HepG2 (cell line): ENCODE measurements at regions not wholly inside any gene's neighbourhood (a gene's known extent, or its start where the extent isn't known, plus 50 kb on each side); places are given as distances from the start of the nearest gene placed in this dataset.

Experiments
- ARID4A ChIP-seq: sonication (generic); formaldehyde crosslinking; IDR thresholded peaks from 2 replicates; pipeline ENCODE4 v1.5.0; 2020; ENCODE audit warnings: mild to moderate bottlenecking, missing genetic modification reagents, borderline replicate concordance
- HOMEZ ChIP-seq: IDR thresholded peaks from 2 replicates; pipeline ENCODE4 v1.6.1; 2016; ENCODE audit warnings: low read depth
- HOXA3 ChIP-seq: sonication (generic); formaldehyde crosslinking; IDR thresholded peaks from 2 replicates; pipeline ENCODE4 v1.5.0; 2020; ENCODE audit warnings: missing genetic modification reagents
- MAF1 ChIP-seq: sonication (generic); formaldehyde crosslinking; IDR thresholded peaks from 2 replicates; pipeline ENCODE4 v1.5.0; 2020; ENCODE audit warnings: missing genetic modification reagents, borderline replicate concordance
- MAX ChIP-seq: IDR thresholded peaks from 2 replicates; pipeline ENCODE4 v1.6.1; 2012; ENCODE audit warnings: inconsistent platforms
- MBNL3 ChIP-seq: fragments of 250-450 bp; sonication (Bioruptor Pico); conservative IDR thresholded peaks from 2 replicates; pipeline ENCODE4 v1.8.0; 2022; ENCODE audit warnings: mild to moderate bottlenecking, inconsistent platforms
- POGK ChIP-seq: sonication (generic); formaldehyde crosslinking; conservative IDR thresholded peaks from 2 replicates; pipeline ENCODE4 v1.8.0; 2022; ENCODE audit warnings: mild to moderate bottlenecking, moderate library complexity, missing genetic modification reagents
- PREB ChIP-seq: sonication (generic); formaldehyde crosslinking; IDR thresholded peaks from 2 replicates; pipeline ENCODE4 v1.4.0; 2020; ENCODE audit warnings: missing genetic modification reagents
- SAP130 ChIP-seq: IDR thresholded peaks from 2 replicates; pipeline ENCODE4 v1.6.1; 2016; ENCODE audit warnings: low read depth
- ZBTB38 ChIP-seq: sonication (generic); formaldehyde crosslinking; IDR thresholded peaks from 2 replicates; pipeline ENCODE4 v1.5.1; 2020; ENCODE audit warnings: mild to moderate bottlenecking, missing genetic modification reagents
- ZMYM4 ChIP-seq: sonication (generic); formaldehyde crosslinking; IDR thresholded peaks from 2 replicates; pipeline ENCODE4 v1.8.1; 2023; ENCODE audit warnings: mild to moderate bottlenecking, missing genetic modification reagents
- ZNF275 ChIP-seq: sonication (generic); formaldehyde crosslinking; IDR thresholded peaks from 2 replicates; pipeline ENCODE4 v1.8.0; 2022; ENCODE audit warnings: missing genetic modification reagents, mild to moderate bottlenecking, inconsistent platforms, borderline replicate concordance
- ZNF781 ChIP-seq: sonication (generic); formaldehyde crosslinking; IDR thresholded peaks from 2 replicates; pipeline ENCODE4 v1.5.1; 2020; ENCODE audit warnings: borderline replicate concordance, mild to moderate bottlenecking, missing genetic modification reagents; ENCODE audit errors: not compliant biosample characterization

GRCh38 chr9:82558855-82559630 is 503.9 kb downstream of the RASEF start (continued):
- no peak for TF ChIP-seq ARID4A (CRISPR knock-in tag)
- TF ChIP-seq ZNF781 (CRISPR knock-in tag), result no peak
- no peak for TF ChIP-seq ZBTB38
- no peak for TF ChIP-seq PREB (CRISPR knock-in tag)
- TF ChIP-seq ZNF275, result no peak
- TF ChIP-seq MAX, result peak; percentile 83
- TF ChIP-seq POGK (CRISPR knock-in tag), result peak; percentile 26; the same call in 1 of the 2 replicates
- TF ChIP-seq HOMEZ (CRISPR knock-in tag), result peak; percentile 16; the same call in 1 of the 2 replicates
- TF ChIP-seq MAF1 (CRISPR knock-in tag), result no peak
- TF ChIP-seq MBNL3 (CRISPR knock-in tag), result no peak
- 0 out of 2 replicates have a peak, but pooled peaks have one; percentile 19 for TF ChIP-seq SAP130 (CRISPR knock-in tag)
- peak; percentile 71 for TF ChIP-seq ZMYM4 (CRISPR knock-in tag)
- TF ChIP-seq HOXA3 (CRISPR knock-in tag), result peak; percentile 23; the same call in 1 of the 2 replicates
